IMR-90 (cell line): ENCODE measurements at regions not wholly inside any gene's neighbourhood (a gene's known extent, or its start where the extent isn't known, plus 50 kb on each side); places are given as distances from the start of the nearest gene placed in this dataset.

Source experiments
- ATAC-seq: fragments of 200-7000 bp; cut with Tn5 transposase; 2 replicates; pipeline ENCODE4 v1.9.1; 2020; ENCODE audit warnings: low read depth, mild to moderate bottlenecking, moderate library complexity
- BruUV-seq: library from RNA; stranded (reverse); fragments of 400-500 nt; replicated peaks from 2 replicates; lab custom pipeline; 2021; lab: Mats Ljungman, UMichigan
- CTCF ChIA-PET: fragments of 300-600 bp; formaldehyde crosslinking; extraction: SDS; loops from one replicate; lab custom pipeline; 2021; ENCODE audit warnings: antibody characterized with exemption; lab: Yijun Ruan, JAX
- POLR2A ChIA-PET: fragments of 300-600 bp; sonication (Branson Sonifier 250); formaldehyde crosslinking; loops from one replicate; lab custom pipeline; 2022; ENCODE audit warnings: antibody characterized with exemption; ENCODE audit not compliant: unreplicated experiment; lab: Charles Lee
- DNase-seq: peaks from one replicate; pipeline ENCODE4 v3.0.0; 2013
- H2AFZ ChIP-seq: replicated peaks from 2 replicates; pipeline ENCODE3; 2013; ENCODE audit warnings: low read length, mild to moderate bottlenecking; ENCODE audit not compliant: poor library complexity
- H2AK5ac ChIP-seq: 2 replicates; pipeline ENCODE4 v1.6.1; 2013; ENCODE audit warnings: low read depth, low read length, inconsistent platforms
- H2AK9ac ChIP-seq: replicated peaks from 2 replicates; pipeline ENCODE3; 2013; ENCODE audit warnings: mild to moderate bottlenecking, low read depth, low read length, moderate library complexity; ENCODE audit not compliant: poor library complexity
- H2BK120ac ChIP-seq: 2 replicates; pipeline ENCODE4 v1.6.1; 2013; ENCODE audit warnings: low read depth, low read length, inconsistent platforms
- H2BK15ac ChIP-seq: 3 replicates; pipeline ENCODE4 v1.6.1; 2013; ENCODE audit warnings: low read depth, low read length, inconsistent platforms
- H2BK20ac ChIP-seq: 2 replicates; pipeline ENCODE4 v1.6.1; 2013; ENCODE audit warnings: low read depth, mild to moderate bottlenecking, inconsistent platforms, low read length, moderate library complexity
- H2BK5ac ChIP-seq: 2 replicates; pipeline ENCODE4 v1.6.1; 2013; ENCODE audit warnings: mild to moderate bottlenecking, low read depth, low read length, inconsistent platforms; ENCODE audit not compliant: poor library complexity, severe bottlenecking
- H3K14ac ChIP-seq: replicated peaks from 2 replicates; pipeline ENCODE4 v1.6.1; 2013; ENCODE audit warnings: low read depth, low read length, inconsistent platforms
- H3K18ac ChIP-seq: 2 replicates; pipeline ENCODE4 v1.6.1; 2013; ENCODE audit warnings: low read depth, low read length, control low read depth
- H3K23ac ChIP-seq: 2 replicates; pipeline ENCODE4 v1.6.1; 2013; ENCODE audit warnings: low read depth, low read length, inconsistent platforms
- H3K27ac ChIP-seq: 2 replicates; pipeline ENCODE4 v1.5.1; 2013; ENCODE audit warnings: mild to moderate bottlenecking, control low read depth, low read length; ENCODE audit not compliant: insufficient read depth
- H3K27me3 ChIP-seq: 2 replicates; pipeline ENCODE4 v1.6.1; 2013; ENCODE audit warnings: low read length; ENCODE audit not compliant: control insufficient read depth, insufficient read depth
- H3K36me3 ChIP-seq: 2 replicates; pipeline ENCODE4 v1.6.1; 2013; ENCODE audit warnings: low read length, mixed read lengths; ENCODE audit not compliant: control insufficient read depth, insufficient read depth
- H3K4ac ChIP-seq: 2 replicates; pipeline ENCODE4 v1.6.1; 2013; ENCODE audit warnings: low read depth, low read length, inconsistent platforms
- H3K4me1 ChIP-seq: 2 replicates; pipeline ENCODE4 v1.6.1; 2013; ENCODE audit warnings: low read length, mixed read lengths; ENCODE audit not compliant: control insufficient read depth, insufficient read depth
- H3K4me2 ChIP-seq: 2 replicates; pipeline ENCODE4 v1.6.1; 2013; ENCODE audit warnings: low read depth, mild to moderate bottlenecking, control low read depth, low read length, moderate library complexity
- H3K4me3 ChIP-seq: 2 replicates; pipeline ENCODE4 v1.5.1; 2013; ENCODE audit warnings: low read depth, mild to moderate bottlenecking, control low read depth, low read length, moderate library complexity; ENCODE audit not compliant: insufficient read depth
- H3K56ac ChIP-seq: 2 replicates; pipeline ENCODE4 v1.6.1; 2013; ENCODE audit warnings: low read length, inconsistent platforms; ENCODE audit not compliant: insufficient read depth; ENCODE audit errors: extremely low read depth
- H3K79me1 ChIP-seq, 2 experiments: 2 replicates each; pipeline ENCODE4 v1.6.1; 2013; ENCODE audit warnings: low read length in 2 of 2, inconsistent platforms in 1 of 2, low read depth in 1 of 2
- H3K9ac ChIP-seq: 2 replicates; pipeline ENCODE4 v1.6.1; 2013; ENCODE audit warnings: low read depth, low read length, control low read depth
- H3K9me1 ChIP-seq: 2 replicates; pipeline ENCODE4 v1.6.1; 2013; ENCODE audit warnings: low read length, inconsistent platforms; ENCODE audit not compliant: insufficient read depth
- H3K9me3 ChIP-seq: 2 replicates; pipeline ENCODE4 v1.6.1; 2013; ENCODE audit warnings: low read length; ENCODE audit not compliant: control insufficient read depth, insufficient read depth
- H4K20me1 ChIP-seq: 2 replicates; pipeline ENCODE4 v1.6.1; 2013; ENCODE audit warnings: low read length, inconsistent platforms; ENCODE audit not compliant: insufficient read depth
- H4K5ac ChIP-seq: 2 replicates; pipeline ENCODE4 v1.6.1; 2013; ENCODE audit warnings: mild to moderate bottlenecking, low read depth, low read length, control low read depth
- H4K8ac ChIP-seq, 2 experiments: 2 replicates each; pipeline ENCODE4 v1.6.1; 2013; ENCODE audit warnings: low read depth in 2 of 2, low read length in 2 of 2, control low read depth in 1 of 2, inconsistent platforms in 1 of 2
- H4K91ac ChIP-seq: 2 replicates; pipeline ENCODE4 v1.6.1; 2013; ENCODE audit warnings: low read depth, low read length, inconsistent platforms; ENCODE audit not compliant: insufficient read depth
- CTCF ChIP-seq: conservative IDR thresholded peaks from 2 replicates; pipeline ENCODE4 v1.5.1; 2012; ENCODE audit warnings: mild to moderate bottlenecking, low read depth, low read length, improper control_type of control experiment
- MAZ ChIP-seq: IDR thresholded peaks from 2 replicates; pipeline ENCODE4 v1.6.1; 2012; ENCODE audit warnings: low read depth, mild to moderate bottlenecking, low read length, improper control_type of control experiment, moderate library complexity, borderline replicate concordance
- MXI1 ChIP-seq: IDR thresholded peaks from 2 replicates; pipeline ENCODE4 v1.6.1; 2012; ENCODE audit warnings: low read depth, mild to moderate bottlenecking, low read length, moderate library complexity, borderline replicate concordance
- NFE2L2 ChIP-seq: fragments of 150-350 bp; IDR thresholded peaks from 2 replicates; pipeline ENCODE4 v1.6.1; 2016; ENCODE audit warnings: low read depth, mild to moderate bottlenecking, low read length
- RFX5 ChIP-seq: IDR thresholded peaks from 2 replicates; pipeline ENCODE4 v1.8.0; 2012; ENCODE audit warnings: low read depth, mild to moderate bottlenecking, low read length, moderate library complexity
- WGBS, 2 experiments: methylation state at CpG; one replicate each; pipeline versions ENCODE4 v1.1.5 to v1.1.7; 2013; ENCODE audit warnings: missing lambda C conversion rate in 2 of 2; ENCODE audit not compliant: insufficient read length in 1 of 2; ENCODE audit errors: extremely low coverage in 2 of 2; 5-methylcytosine and 5-hydroxymethylcytosine counted together
- dilution Hi-C: fragments of 300-500 bp; cut with HindIII; formaldehyde crosslinking; loops from one replicate; pipeline ENCODE4 v1.14.3; 2018; ENCODE audit warnings: low sequenced_read_pairs; ENCODE audit not compliant: unreplicated experiment
- in situ Hi-C: fragments of 300-500 bp; cut with MboI; formaldehyde crosslinking; loops from 3 replicates; pipeline ENCODE4 v1.14.3; 2019; ENCODE audit warnings: low sequenced_read_pairs, inconsistent platforms, mixed read lengths
- intact Hi-C: fragments of 100-400 bp; cut with micrococcal nuclease; formaldehyde crosslinking; loops from 2 replicates; pipeline ENCODE4 v1.10.0; 2022

- H3K36me3 ChIP-seq = no peaks in the 10 kb centered on the region
- CTCF ChIA-PET = interaction anchor here (0.7 to 1.4 kb wide), 7 partner anchors 10 to 97 kb away, joined by 3 to 6 read pairs (median 5); no protein-coding TSS in a partner anchor
- no peak overlapping the region for H4K8ac ChIP-seq
- peaks cover 12% of the 10 kb centered on the region for H3K4me1 ChIP-seq
- H3K23ac ChIP-seq = no peak overlapping the region
- no peak overlapping the region; the same call in 1 of the 2 replicates for H3K4me2 ChIP-seq
- H3K9ac ChIP-seq = no peak overlapping the region
- DNase-seq (peak; percentile 10), ATAC-seq (peak; percentile 31)
- H3K4me3 ChIP-seq = no peak overlapping the region
- H3K27me3 ChIP-seq = no peaks in the 10 kb centered on the region; the same call in 1 of the 2 replicates
- H2BK15ac ChIP-seq = no peak overlapping the region
- TF ChIP-seq NFE2L2 (0 out of 2 replicates have a peak, but pooled peaks have one; percentile 33), CTCF (no peak), MAZ (no peak), RFX5 (no peak), MXI1 (no peak)
- H4K20me1 ChIP-seq = no peaks in the 10 kb centered on the region
- no peak overlapping the region for H3K14ac ChIP-seq
- POLR2A ChIA-PET = no interaction called here
- H2BK20ac ChIP-seq = no peak overlapping the region
- H2AFZ ChIP-seq = peak overlapping the region; percentile 3
- 66% methylated on average over 3 of the region's 5 CpGs; no CpG with 5 or more reads in 1 of the 2 experiments for WGBS, 2 experiments
- H3K79me1 ChIP-seq = no peaks in the 10 kb centered on the region
- H3K9me1 ChIP-seq = no peaks in the 10 kb centered on the region
- no peak overlapping the region for H3K56ac ChIP-seq
- H2AK5ac ChIP-seq = peak overlapping the region; percentile 13; the same call in 1 of the 2 replicates
- no TSS peak for BruUV-seq
- no peak overlapping the region for H2BK120ac ChIP-seq
- no peaks in the 10 kb centered on the region for H3K9me3 ChIP-seq
- H3K4ac ChIP-seq = no peak overlapping the region
- in situ Hi-C loops (no loop called here), dilution Hi-C loops (no loop called here), intact Hi-C loops (loop anchor here (5.0 kb wide), 2 partner anchors 81 to 96 kb away; no protein-coding TSS in a partner anchor)
- H4K91ac ChIP-seq = no peak overlapping the region
- no peak overlapping the region; the same call in 1 of the 2 replicates for H4K5ac ChIP-seq
- no peak overlapping the region for H2BK5ac ChIP-seq
- peak overlapping the region; percentile 44; the same call in 1 of the 2 replicates for H3K18ac ChIP-seq
- peak overlapping the region; percentile 4; the same call in 1 of the 2 replicates for H3K27ac ChIP-seq
- H2AK9ac ChIP-seq = no peak overlapping the region
These were observed 98.8 kb upstream of the BMPER start for GRCh38 chr7:33806298-33807154.
